DOHH2 (cell line): ENCODE measurements at regions not wholly inside any gene's neighbourhood (a gene's known extent, or its start where the extent isn't known, plus 50 kb on each side); places are given as distances from the start of the nearest gene placed in this dataset.

Experiments
- CTCF ChIP-seq: fragments of 200-600 bp; sonication (generic); IDR thresholded peaks from one replicate; pipeline ENCODE4 v1.5.1; 2014; ENCODE audit warnings: antibody characterized with exemption, mild to moderate bottlenecking, low read depth, low read length; ENCODE audit not compliant: poor library complexity, severe bottlenecking
- EZH2phosphoT487 ChIP-seq: fragments of 200-600 bp; sonication (generic); IDR thresholded peaks from 2 replicates; pipeline ENCODE4 v1.6.1; 2017; ENCODE audit warnings: borderline replicate concordance, mild to moderate bottlenecking, antibody characterized with exemption, low read length, moderate library complexity, mixed read lengths

GRCh38 chr2:56505885-56506284, 322.1 kb downstream of the CCDC85A start:
- TF ChIP-seq CTCF (no peak), EZH2phosphoT487 (no peak)
